Astrocyte (in vitro differentiated cells and primary cell): ENCODE measurements at regions not wholly inside any gene's neighbourhood (a gene's known extent, or its start where the extent isn't known, plus 50 kb on each side); places are given as distances from the start of the nearest gene placed in this dataset.

Experiments used
- CTCF ChIP-seq: IDR thresholded peaks from 2 replicates; pipeline ENCODE4 v1.5.1; 2011; ENCODE audit warnings: low read depth, mild to moderate bottlenecking, inconsistent platforms, low read length, moderate library complexity; ENCODE audit not compliant: insufficient read depth
- EZH2 ChIP-seq: IDR thresholded peaks from 2 replicates; pipeline ENCODE4 v1.6.1; 2012; ENCODE audit warnings: mild to moderate bottlenecking, low read length, inconsistent platforms; ENCODE audit not compliant: insufficient read depth

DNA sequence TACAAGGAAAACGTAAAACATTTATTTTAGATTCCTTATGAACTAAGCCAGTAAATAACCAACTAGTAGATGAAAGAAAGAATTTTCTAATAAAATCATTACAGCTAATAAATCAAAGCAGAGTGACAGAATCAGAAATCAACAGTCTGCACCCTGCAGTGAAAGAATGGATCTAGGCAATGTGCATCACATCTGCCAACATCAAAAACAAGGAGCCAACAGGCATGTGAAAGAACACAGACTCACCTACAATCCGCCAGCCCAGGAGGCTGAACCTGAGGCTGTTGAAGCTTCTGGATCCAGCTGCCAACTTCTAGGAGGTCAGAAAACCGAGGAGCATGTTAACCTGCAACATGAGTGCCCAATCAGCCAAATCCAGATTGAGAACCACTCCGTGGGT lies 196.3 kb downstream of the SETD4 start:
- TF ChIP-seq CTCF (no peak), EZH2 (no peak)
